GM21717 (cell line): ENCODE measurements at regions not wholly inside any gene's neighbourhood (a gene's known extent, or its start where the extent isn't known, plus 50 kb on each side); places are given as distances from the start of the nearest gene placed in this dataset.

Experiments
- ATAC-seq: cut with Tn5 transposase; IDR thresholded peaks from one replicate; pipeline ENCODE4 v1.9.1; 2021; ENCODE audit warnings: mild to moderate bottlenecking, moderate library complexity; ENCODE audit not compliant: unreplicated experiment

- ATAC-seq, result no peak
Measured at GRCh38 chr13:34216256-34216655, 398.3 kb downstream of the RFC3 start.

DNA sequence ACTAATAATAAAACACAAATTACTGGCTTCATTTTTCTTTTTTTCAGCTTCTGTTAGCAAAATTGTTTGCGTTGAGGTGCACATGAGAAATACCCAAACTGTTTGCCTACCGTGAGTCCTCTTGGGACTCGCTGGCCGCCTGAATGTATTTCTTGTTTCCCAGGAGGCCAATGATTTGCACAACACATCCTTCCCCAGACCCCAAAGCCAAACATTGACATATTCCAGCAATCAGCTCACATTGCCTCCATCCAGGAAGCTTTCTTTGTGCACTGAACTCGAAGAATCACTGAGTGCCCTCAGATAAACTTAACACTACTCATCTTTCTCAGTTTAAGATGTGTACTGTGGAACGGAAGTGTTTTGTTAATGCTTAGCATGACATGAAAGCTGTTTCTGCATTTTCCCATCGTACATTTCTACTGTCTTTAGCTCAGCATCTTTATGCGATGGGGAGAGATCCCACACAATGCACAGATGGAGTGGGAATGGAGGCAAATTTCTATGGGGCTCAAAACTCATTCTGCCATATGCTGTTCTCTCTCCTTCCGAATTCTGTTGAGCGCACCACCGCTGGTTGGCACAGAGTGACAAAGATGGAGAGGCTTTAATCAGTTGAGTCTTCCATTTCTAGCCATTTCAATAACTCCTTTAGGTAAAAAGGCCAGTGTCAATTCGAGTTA, 399.5 kb downstream of the RFC3 start:
- ATAC-seq, result no peak

- ATAC-seq, result no peak
Measured at GRCh38 chr13:34223984-34224383, 406.0 kb downstream of the RFC3 start.

DNA sequence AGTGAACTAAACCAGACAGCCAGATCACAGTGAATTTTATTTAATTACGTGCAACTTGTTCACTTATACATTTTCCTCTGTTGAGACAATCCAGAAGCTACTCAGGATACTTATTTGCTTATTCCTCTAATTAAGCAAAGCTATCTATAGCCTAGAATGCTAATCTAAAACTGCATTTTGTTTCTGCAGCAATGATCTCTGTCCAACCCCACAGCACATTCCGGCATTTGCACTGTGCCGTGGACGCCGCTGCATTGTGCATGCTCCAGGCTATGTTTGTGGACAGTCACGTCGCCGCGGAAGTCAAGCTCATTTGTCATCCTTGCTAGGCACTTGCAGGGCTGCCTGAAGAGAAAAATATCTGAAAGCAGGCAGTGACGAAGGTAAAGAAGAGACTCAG, 406.9 kb downstream of the RFC3 start:
- no peak for ATAC-seq

DNA sequence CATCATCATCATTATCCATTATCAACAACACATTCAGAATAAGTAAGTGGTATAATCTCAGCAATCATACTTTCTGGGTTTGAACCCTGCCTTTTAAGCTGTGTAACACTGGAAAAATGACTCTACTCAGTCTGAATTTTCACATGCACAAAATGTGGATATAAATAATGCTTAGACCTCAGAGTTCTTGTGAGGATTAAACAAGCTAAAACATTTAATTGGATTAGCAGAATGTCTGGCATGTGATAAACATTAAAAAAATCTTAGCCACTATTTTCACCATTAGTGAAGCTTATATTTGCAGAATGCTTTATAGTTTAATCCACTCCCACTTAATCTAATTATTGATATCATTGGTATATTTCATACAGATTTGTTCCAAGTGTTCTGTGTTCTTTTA, 412.3 kb downstream of the RFC3 start:
- ATAC-seq, result no peak

DNA sequence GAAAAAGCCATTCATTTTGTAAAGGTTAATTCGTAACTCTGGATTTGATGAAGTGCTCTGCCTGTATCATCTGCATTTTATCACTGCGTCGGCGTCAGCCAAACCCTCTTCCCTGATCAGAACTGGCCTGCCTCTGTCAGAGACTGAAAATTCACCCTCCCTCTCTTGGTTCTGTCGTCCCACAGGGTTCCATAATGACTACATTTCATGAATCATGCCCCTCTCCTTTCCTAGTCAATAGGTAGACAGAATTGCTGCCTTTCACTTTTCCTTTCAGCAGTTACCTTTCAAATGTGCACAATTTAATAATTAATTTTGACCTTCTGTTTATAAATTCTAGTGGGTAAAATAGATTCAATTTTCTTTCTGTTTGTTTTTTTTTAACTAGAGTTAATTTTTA, 423.4 kb downstream of the RFC3 start:
- ATAC-seq, result no peak

DNA sequence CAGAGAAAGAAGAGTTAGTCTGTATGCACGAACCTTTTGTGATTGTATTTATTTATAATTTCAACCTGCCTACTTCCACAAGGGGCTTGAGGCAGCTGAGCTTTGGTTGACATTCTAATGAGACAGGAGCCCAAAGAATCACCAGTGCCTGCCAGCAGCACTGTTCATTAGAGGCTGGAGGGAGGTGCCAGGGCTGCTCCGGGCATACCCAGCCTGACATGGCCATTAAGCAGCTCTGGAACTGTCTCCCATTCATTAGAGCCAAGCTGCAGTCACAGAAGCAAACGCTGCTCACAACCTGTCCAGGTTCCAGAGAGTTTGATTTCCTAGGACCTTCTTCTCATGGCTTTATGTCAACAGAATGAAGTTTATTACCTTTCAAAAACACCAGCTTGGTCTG, 425.5 kb downstream of the RFC3 start:
- no peak for ATAC-seq

DNA sequence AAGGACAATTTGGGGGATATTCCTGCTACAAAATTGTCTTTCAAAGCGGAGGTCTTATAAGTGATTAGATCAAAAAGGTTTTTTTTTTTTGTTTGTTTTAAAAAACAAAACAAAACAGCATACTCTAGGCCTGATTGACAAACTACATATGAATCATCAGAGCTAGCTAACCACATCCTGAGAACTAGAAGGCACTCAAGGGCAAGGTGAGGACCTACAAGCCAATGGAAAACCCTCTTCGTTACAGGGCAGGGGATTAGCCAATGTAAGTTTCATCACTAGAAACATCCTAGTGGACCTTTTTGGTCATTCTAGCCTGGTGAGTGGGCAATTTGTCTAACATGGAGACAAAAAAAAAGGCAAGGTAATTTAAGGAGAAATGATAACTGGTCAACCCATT, 428.6 kb downstream of the RFC3 start:
- ATAC-seq, result no peak

DNA sequence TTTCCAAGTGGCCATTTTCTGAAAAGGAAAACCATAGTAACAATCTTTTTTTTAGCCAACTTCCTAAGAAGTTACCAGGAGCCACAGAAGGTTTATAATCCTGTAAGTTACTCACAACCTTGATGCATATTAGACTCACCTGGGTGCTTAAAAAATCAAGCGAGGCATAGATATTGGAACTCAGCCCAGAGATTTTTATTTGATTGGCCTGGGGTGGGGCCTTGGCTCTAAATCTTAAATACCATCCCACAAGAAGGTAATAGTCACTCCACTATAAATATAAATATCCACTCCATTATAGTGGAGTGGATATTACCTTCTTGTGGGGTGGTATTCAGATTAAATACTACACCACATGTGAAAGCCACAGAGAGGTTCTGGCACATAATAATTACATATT, 429.6 kb downstream of the RFC3 start:
- ATAC-seq, result no peak

GRCh38 chr13:34249546-34250039, 431.6 kb downstream of the RFC3 start:
- no peak for ATAC-seq

- no peak for ATAC-seq
Measured at GRCh38 chr13:34250151-34250670, 432.3 kb downstream of the RFC3 start.

- no peak for ATAC-seq
Measured at GRCh38 chr13:34254366-34254765, 436.4 kb downstream of the RFC3 start.

- no peak for ATAC-seq
Measured at GRCh38 chr13:34255711-34256110, 437.8 kb downstream of the RFC3 start.

GRCh38 chr13:34256236-34256635, 438.3 kb downstream of the RFC3 start:
- ATAC-seq, result no peak

GRCh38 chr13:34257966-34258365, 440.0 kb downstream of the RFC3 start:
- ATAC-seq, result no peak

GRCh38 chr13:34258646-34259386, 440.9 kb downstream of the RFC3 start:
- no peak for ATAC-seq

- ATAC-seq, result no peak
Measured at GRCh38 chr13:34263681-34264080, 445.7 kb downstream of the RFC3 start.

DNA sequence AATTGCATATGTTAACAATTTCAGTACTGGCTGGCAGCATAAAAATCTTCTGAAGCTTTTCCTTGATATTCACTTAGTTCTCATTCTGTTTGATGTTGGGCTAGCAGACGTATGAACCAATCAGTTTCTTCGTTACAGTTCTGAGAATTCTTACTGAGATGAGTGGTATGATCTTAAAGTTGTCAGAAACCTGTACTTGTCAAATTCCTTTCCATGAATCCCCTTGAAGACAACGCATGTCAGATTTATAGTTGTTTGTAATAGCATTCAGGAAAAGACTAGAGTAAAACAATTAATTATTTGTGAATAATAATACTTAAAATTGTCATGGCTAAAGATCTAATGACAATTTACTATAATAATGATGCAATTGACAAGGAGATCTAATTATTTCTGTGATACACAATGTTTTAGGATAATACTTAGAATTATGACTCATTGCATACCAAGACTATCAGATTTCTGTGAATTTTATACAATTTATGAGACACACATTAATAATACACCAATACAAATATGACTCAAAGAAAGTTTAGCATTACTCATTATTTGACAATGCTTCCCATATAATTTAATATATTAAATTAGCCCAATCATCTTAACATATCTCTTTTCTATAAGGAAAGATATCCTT, 447.2 kb downstream of the RFC3 start:
- no peak for ATAC-seq

GRCh38 chr13:34276764-34277163, 458.8 kb downstream of the RFC3 start:
- no peak for ATAC-seq

DNA sequence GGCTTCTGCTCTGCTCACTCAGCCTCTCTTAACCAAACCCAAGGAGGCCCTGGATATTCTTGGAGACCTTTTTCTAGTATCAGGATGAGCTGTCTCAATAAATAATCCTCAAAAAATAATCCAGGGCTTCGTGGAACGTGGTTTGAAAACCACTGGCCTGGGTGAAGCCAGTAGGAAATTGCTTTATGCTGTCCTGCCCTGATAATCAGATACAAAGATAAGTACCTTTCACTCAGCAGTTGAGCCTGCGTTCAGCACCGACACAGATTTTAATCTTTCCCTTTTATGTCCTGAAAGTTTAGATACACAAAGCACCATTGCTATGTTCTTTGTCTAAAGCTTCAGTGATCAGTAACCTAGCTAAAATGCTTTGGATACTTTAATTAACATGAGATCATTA, 460.0 kb downstream of the RFC3 start:
- ATAC-seq, result no peak

DNA sequence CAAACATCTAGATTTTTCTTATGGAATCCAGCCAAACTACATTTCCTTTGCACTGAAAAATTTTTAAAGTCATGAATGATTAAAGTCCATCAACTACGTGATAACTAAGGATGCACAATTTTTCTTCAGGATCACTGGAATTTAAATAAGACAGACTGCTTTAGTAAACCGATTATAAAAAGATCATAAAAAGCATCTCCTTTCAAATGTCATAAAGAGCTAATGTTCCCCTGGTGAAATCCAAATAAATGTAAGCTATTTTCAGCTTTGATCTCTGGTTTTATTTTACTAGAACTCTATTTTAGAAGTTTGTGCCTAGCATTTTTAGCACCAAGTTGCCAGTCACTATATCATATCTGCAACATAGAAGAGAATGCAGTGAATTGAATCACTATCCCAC, 460.8 kb downstream of the RFC3 start:
- no peak for ATAC-seq

GRCh38 chr13:34290661-34291060, 472.7 kb downstream of the RFC3 start:
- no peak for ATAC-seq
